OCI-LY1 (cell line): ENCODE measurements at regions not wholly inside any gene's neighbourhood (a gene's known extent, or its start where the extent isn't known, plus 50 kb on each side); places are given as distances from the start of the nearest gene placed in this dataset.

Experiments used
- H2AFZ ChIP-seq: fragments of 200-600 bp; sonication (generic), shearing (Covaris generic); 2 replicates; pipeline ENCODE4 v1.6.0; 2014; ENCODE audit warnings: antibody characterized with exemption, mild to moderate bottlenecking, low read length
- H3F3A ChIP-seq: fragments of 200-600 bp; sonication (generic), shearing (Covaris generic); 2 replicates; pipeline ENCODE4 v1.6.0; 2014; ENCODE audit warnings: mild to moderate bottlenecking, antibody characterized with exemption, low read length, moderate library complexity; ENCODE audit not compliant: insufficient read depth
- H3K27ac ChIP-seq: fragments of 200-600 bp; sonication (generic); 2 replicates; pipeline ENCODE4 v1.5.1; 2014; ENCODE audit warnings: low read length, mixed run types, mild to moderate bottlenecking, low read depth; ENCODE audit not compliant: poor library complexity, severe bottlenecking
- H3K27me3 ChIP-seq: fragments of 200-600 bp; sonication (generic); 2 replicates; pipeline ENCODE4 v1.6.0; 2014; ENCODE audit warnings: antibody characterized with exemption, mild to moderate bottlenecking, low read length, moderate library complexity; ENCODE audit not compliant: insufficient read depth
- H3K36me3 ChIP-seq: fragments of 200-600 bp; sonication (generic); 2 replicates; pipeline ENCODE4 v1.6.1; 2014; ENCODE audit warnings: mild to moderate bottlenecking, antibody characterized with exemption, low read length, moderate library complexity, mixed read lengths; ENCODE audit not compliant: insufficient read depth
- H3K4me1 ChIP-seq: fragments of 200-600 bp; sonication (generic); 2 replicates; pipeline ENCODE4 v1.5.1; 2014; ENCODE audit warnings: mild to moderate bottlenecking, low read length, moderate library complexity; ENCODE audit not compliant: insufficient read depth, severe bottlenecking
- H3K4me2 ChIP-seq: fragments of 200-600 bp; sonication (generic), shearing (Covaris generic); 2 replicates; pipeline ENCODE4 v1.6.1; 2014; ENCODE audit warnings: low read length
- H3K4me3 ChIP-seq: fragments of 200-600 bp; sonication (generic); 2 replicates; pipeline ENCODE4 v1.5.1; 2014; ENCODE audit warnings: low read length, low read depth, mild to moderate bottlenecking, mixed read lengths; ENCODE audit not compliant: poor library complexity, severe bottlenecking
- H3K79me2 ChIP-seq: fragments of 200-600 bp; shearing (Covaris generic); 2 replicates; pipeline ENCODE4 v1.6.1; 2016; ENCODE audit warnings: mixed run types, low read length, mixed read lengths; ENCODE audit not compliant: insufficient read depth
- H3K9ac ChIP-seq: fragments of 200-600 bp; sonication (generic), shearing (Covaris generic); 2 replicates; pipeline ENCODE4 v1.6.1; 2014; ENCODE audit warnings: mild to moderate bottlenecking, low read length, mixed read lengths
- H3K9me2 ChIP-seq: fragments of 200-600 bp; sonication (generic), shearing (Covaris generic); 2 replicates; pipeline ENCODE4 v1.6.1; 2014; ENCODE audit warnings: low read depth, mild to moderate bottlenecking, low read length, mixed read lengths
- H3K9me3 ChIP-seq: fragments of 200-600 bp; shearing (Covaris generic); 2 replicates; pipeline ENCODE4 v1.6.1; 2014; ENCODE audit warnings: low read length, mixed read lengths
- H4K20me1 ChIP-seq: fragments of 200-600 bp; sonication (generic), shearing (Covaris generic); 2 replicates; pipeline ENCODE4 v1.6.0; 2016; ENCODE audit warnings: mild to moderate bottlenecking, low read length; ENCODE audit not compliant: insufficient read depth
- CTCF ChIP-seq: fragments of 200-600 bp; sonication (generic), shearing (Covaris generic); IDR thresholded peaks from 2 replicates; pipeline ENCODE4 v1.5.1; 2017; ENCODE audit warnings: mild to moderate bottlenecking, antibody characterized with exemption, low read length, moderate library complexity, mixed read lengths
- EZH2 ChIP-seq: fragments of 200-600 bp; sonication (generic), shearing (Covaris generic); IDR thresholded peaks from 2 replicates; pipeline ENCODE4 v1.8.0; 2017; ENCODE audit warnings: borderline replicate concordance, mixed run types, mild to moderate bottlenecking, antibody characterized with exemption, low read length, moderate library complexity, mixed read lengths

- TF ChIP-seq CTCF, result no peak
- TF ChIP-seq EZH2, result no peak
- Histone ChIP-seq H3K36me3 (no peaks in the 10 kb centered on the region), H3K27me3 (no peaks in the 10 kb centered on the region), H3K27ac (no peak overlapping the region), H3K9me2 (no peaks in the 10 kb centered on the region), H3K4me2 (no peak overlapping the region), H3K9ac (no peak overlapping the region), H3F3A (no peaks in the 10 kb centered on the region), H3K4me3 (no peak overlapping the region), H4K20me1 (no peaks in the 10 kb centered on the region), H3K4me1 (no peaks in the 10 kb centered on the region), H3K79me2 (no peaks in the 10 kb centered on the region), H3K9me3 (no peaks in the 10 kb centered on the region), H2AFZ (no peak overlapping the region)
Measured at GRCh38 chr16:59500601-59501000, 766.5 kb upstream of the GOT2 start.

GRCh38 chr16:59487067-59487466 lies 753.0 kb upstream of the GOT2 start:
- H3K9me3 ChIP-seq, result no peaks in the 10 kb centered on the region
- no peaks in the 10 kb centered on the region for H3K79me2 ChIP-seq
- H3K36me3 ChIP-seq, result no peaks in the 10 kb centered on the region
- H4K20me1 ChIP-seq, result no peaks in the 10 kb centered on the region
- no peak overlapping the region for H3K9ac ChIP-seq
- H3K9me2 ChIP-seq, result no peaks in the 10 kb centered on the region
- H3K4me2 ChIP-seq, result no peak overlapping the region
- H3K4me3 ChIP-seq, result no peak overlapping the region
- H2AFZ ChIP-seq, result no peak overlapping the region
- H3K27me3 ChIP-seq, result no peaks in the 10 kb centered on the region
- H3K27ac ChIP-seq, result no peak overlapping the region
- no peaks in the 10 kb centered on the region for H3K4me1 ChIP-seq
- no peak for TF ChIP-seq EZH2
- TF ChIP-seq CTCF, result no peak
- H3F3A ChIP-seq, result no peaks in the 10 kb centered on the region

- Histone ChIP-seq H3K4me1 (no peaks in the 10 kb centered on the region), H3K36me3 (no peaks in the 10 kb centered on the region), H2AFZ (no peak overlapping the region), H3K27ac (no peak overlapping the region), H3K9me3 (no peaks in the 10 kb centered on the region), H3K27me3 (no peaks in the 10 kb centered on the region), H3F3A (no peaks in the 10 kb centered on the region), H3K9me2 (no peaks in the 10 kb centered on the region), H4K20me1 (no peaks in the 10 kb centered on the region), H3K4me3 (no peak overlapping the region), H3K79me2 (no peaks in the 10 kb centered on the region), H3K9ac (no peak overlapping the region), H3K4me2 (no peak overlapping the region)
- TF ChIP-seq EZH2 (no peak), CTCF (no peak)
Measured at GRCh38 chr16:59484833-59485516, 750.9 kb upstream of the GOT2 start.
